Esophagus (tissue), 2 donors: ENCODE measurements at regions not wholly inside any gene's neighbourhood (a gene's known extent, or its start where the extent isn't known, plus 50 kb on each side); places are given as distances from the start of the nearest gene placed in this dataset.

ENCODE experiments used
- H3K27ac ChIP-seq, 2 donors: one replicate each; pipeline ENCODE4 v1.5.1; 2013; ENCODE audit warnings: low read depth in 2 of 2, mild to moderate bottlenecking in 2 of 2, inconsistent platforms in 1 of 2, low read length in 1 of 2, moderate library complexity in 1 of 2
- H3K27me3 ChIP-seq, 2 donors: one replicate each; pipeline ENCODE4 v1.6.1; 2013; ENCODE audit warnings: low read length in 2 of 2, control low read depth in 1 of 2, mild to moderate bottlenecking in 1 of 2; ENCODE audit not compliant: insufficient read depth in 2 of 2, control insufficient read depth in 1 of 2
- H3K36me3 ChIP-seq, 2 donors: one replicate each; pipeline ENCODE4 v1.6.1; 2013; ENCODE audit warnings: low read length in 1 of 2; ENCODE audit not compliant: control insufficient read depth in 2 of 2, insufficient read depth in 2 of 2
- H3K4me1 ChIP-seq, 2 donors: one replicate each; pipeline ENCODE4 v1.6.1; 2013; ENCODE audit warnings: low read length in 1 of 2; ENCODE audit not compliant: control insufficient read depth in 2 of 2, insufficient read depth in 2 of 2
- H3K4me3 ChIP-seq, 2 donors: one replicate each; pipeline ENCODE4 v1.5.1; 2013; ENCODE audit warnings: low read length in 2 of 2, mild to moderate bottlenecking in 2 of 2, low read depth in 1 of 2, moderate library complexity in 1 of 2
- H3K9me3 ChIP-seq, 2 donors: one replicate each; pipeline ENCODE4 v1.6.1; 2013; ENCODE audit warnings: mild to moderate bottlenecking in 2 of 2, low read depth in 1 of 2, low read length in 1 of 2, moderate library complexity in 1 of 2; ENCODE audit not compliant: control insufficient read depth in 2 of 2, insufficient read depth in 1 of 2
- WGBS, 2 donors: extraction: QIAGEN DNeasy Blood & Tissue Kit; methylation state at CpG; one replicate each; pipeline ENCODE4 v1.1.7; 2013; 5-methylcytosine and 5-hydroxymethylcytosine counted together
- donor health status: healthy with polysubstance abuse.
- donor health status: Bipolar disorder and iron deficiency.

- Histone ChIP-seq H3K4me3 (no peak overlapping the region), H3K36me3 (peaks cover 6 to 19% of the 10 kb centered on the region in 2 donors), H3K9me3 (no peaks in the 10 kb centered on the region), H3K27me3 (no peaks in the 10 kb centered on the region), H3K27ac (peak overlapping the region in 1 of 2 donors; percentile 11), H3K4me1 (peaks cover 3 to 8% of the 10 kb centered on the region in 2 donors)
- WGBS, 2 donors: 86 to 88% methylated on average over 16 of the region's 16 CpGs
Observed at GRCh38 chr17:77399319-77399957, 258.7 kb downstream of the SEC14L1 start.

DNA sequence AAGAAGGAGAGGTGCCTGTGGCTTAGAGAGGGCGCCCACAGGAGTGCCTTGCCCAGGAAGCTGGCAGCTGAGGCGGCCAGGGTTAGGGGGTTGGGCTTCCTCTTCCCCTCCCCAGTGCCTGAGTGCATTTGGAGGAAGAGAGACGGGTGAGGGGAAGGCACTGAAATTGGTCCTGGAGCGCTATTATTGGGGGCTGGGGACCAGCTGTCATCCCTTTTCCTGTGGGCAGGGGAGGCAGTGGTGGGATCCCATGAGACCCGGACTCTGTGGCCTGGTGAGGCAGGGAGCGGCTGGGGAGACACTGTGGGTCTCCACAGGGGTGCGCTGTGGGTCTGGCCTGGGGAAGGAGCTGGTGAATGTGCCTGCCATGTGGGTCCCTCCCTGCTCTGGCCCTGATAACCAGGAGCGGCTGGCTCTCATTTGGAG lies 259.7 kb downstream of the SEC14L1 start:
- 56 to 62% methylated on average over 8 of the region's 8 CpGs for WGBS, 2 donors
- peaks cover 6 to 19% of the 10 kb centered on the region in 2 donors for H3K36me3 ChIP-seq
- H3K27me3 ChIP-seq: no peaks in the 10 kb centered on the region
- H3K27ac ChIP-seq: peak overlapping the region; percentile 40 to 69
- no peak overlapping the region for H3K4me3 ChIP-seq
- peaks cover 3 to 7% of the 10 kb centered on the region in 2 donors for H3K4me1 ChIP-seq
- no peaks in the 10 kb centered on the region for H3K9me3 ChIP-seq

DNA sequence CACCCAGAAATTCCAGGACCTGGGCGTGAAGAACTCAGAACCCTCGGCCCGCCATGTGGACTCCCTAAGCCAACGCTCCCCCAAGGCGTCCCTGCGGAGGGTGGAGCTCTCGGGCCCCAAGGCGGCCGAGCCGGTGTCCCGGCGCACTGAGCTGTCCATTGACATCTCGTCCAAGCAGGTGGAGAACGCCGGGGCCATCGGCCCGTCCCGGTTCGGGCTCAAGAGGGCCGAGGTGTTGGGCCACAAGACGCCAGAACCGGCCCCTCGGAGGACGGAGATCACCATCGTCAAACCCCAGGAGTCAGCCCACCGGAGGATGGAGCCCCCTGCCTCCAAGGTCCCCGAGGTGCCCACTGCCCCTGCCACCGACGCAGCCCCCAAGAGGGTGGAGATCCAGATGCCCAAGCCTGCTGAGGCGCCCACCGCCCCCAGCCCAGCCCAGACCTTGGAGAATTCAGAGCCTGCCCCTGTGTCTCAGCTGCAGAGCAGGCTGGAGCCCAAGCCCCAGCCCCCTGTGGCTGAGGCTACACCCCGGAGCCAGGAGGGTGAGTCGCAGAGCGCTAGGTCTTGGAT lies 261.5 kb downstream of the SEC14L1 start:
- peak overlapping the region in 1 of 2 donors; percentile 53 for H3K27ac ChIP-seq
- H3K9me3 ChIP-seq: no peaks in the 10 kb centered on the region
- H3K4me1 ChIP-seq: peaks cover 3 to 8% of the 10 kb centered on the region in 2 donors
- 91% methylated on average over 34 of the region's 34 CpGs for WGBS, 2 donors
- H3K27me3 ChIP-seq: no peaks in the 10 kb centered on the region
- no peak overlapping the region for H3K4me3 ChIP-seq
- H3K36me3 ChIP-seq: peaks cover 6 to 19% of the 10 kb centered on the region in 2 donors

GRCh38 chr17:77403854-77404253 lies 263.1 kb downstream of the SEC14L1 start:
- H3K4me1 ChIP-seq: peaks cover 15 to 23% of the 10 kb centered on the region in 2 donors
- H3K36me3 ChIP-seq: peaks cover 6 to 19% of the 10 kb centered on the region in 2 donors
- H3K27me3 ChIP-seq: no peaks in the 10 kb centered on the region
- no peak overlapping the region for H3K4me3 ChIP-seq
- no peaks in the 10 kb centered on the region for H3K9me3 ChIP-seq
- H3K27ac ChIP-seq: peak overlapping the region; percentile 36 to 53
- WGBS, 2 donors: 69 to 80% methylated on average over 9 of the region's 9 CpGs

DNA sequence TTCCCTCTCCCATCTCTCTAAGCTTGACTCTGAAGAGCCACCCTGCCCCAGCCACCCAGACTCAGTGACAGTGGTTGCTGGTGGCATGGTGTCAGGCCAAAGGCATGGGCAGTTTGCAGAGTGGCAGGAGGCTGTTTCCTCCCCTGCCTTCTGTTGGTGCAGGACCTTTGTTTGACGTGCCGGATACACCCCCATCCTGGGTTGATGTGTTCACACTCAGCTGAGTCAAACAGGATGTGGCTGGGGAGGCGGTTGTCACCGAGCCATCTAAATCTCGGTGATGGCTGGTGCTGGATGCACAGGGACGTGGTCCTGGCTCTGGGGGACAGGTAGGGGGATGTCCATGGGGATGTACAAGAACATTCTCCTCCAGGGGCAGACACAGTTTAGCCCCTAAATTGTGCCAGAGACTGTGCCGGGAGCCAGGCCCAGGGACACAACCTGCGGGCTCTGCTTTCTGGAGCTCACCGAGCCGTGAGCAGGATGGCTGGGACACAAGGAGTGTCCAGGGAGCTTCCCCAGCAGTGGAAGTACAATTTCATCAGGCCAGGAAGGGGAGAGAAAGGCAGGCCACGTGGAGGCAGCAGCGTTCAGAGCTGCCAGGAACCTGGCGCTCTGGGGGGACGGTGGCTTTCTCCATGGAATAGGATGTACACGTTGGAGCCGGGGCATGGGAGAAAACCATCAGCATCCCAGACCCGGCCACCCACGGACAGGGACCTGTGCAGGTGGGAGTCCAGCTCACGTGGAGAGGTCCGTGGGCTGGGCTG lies 264.2 kb downstream of the SEC14L1 start:
- H3K36me3 ChIP-seq: peaks cover 6 to 14% of the 10 kb centered on the region in 2 donors
- peaks cover 17 to 33% of the 10 kb centered on the region in 2 donors for H3K4me1 ChIP-seq
- H3K9me3 ChIP-seq: no peaks in the 10 kb centered on the region
- no peaks in the 10 kb centered on the region for H3K27me3 ChIP-seq
- H3K4me3 ChIP-seq: no peak overlapping the region
- 53 to 56% methylated on average over 20 of the region's 20 CpGs for WGBS, 2 donors
- H3K27ac ChIP-seq: peak overlapping the region; percentile 80 to 84

DNA sequence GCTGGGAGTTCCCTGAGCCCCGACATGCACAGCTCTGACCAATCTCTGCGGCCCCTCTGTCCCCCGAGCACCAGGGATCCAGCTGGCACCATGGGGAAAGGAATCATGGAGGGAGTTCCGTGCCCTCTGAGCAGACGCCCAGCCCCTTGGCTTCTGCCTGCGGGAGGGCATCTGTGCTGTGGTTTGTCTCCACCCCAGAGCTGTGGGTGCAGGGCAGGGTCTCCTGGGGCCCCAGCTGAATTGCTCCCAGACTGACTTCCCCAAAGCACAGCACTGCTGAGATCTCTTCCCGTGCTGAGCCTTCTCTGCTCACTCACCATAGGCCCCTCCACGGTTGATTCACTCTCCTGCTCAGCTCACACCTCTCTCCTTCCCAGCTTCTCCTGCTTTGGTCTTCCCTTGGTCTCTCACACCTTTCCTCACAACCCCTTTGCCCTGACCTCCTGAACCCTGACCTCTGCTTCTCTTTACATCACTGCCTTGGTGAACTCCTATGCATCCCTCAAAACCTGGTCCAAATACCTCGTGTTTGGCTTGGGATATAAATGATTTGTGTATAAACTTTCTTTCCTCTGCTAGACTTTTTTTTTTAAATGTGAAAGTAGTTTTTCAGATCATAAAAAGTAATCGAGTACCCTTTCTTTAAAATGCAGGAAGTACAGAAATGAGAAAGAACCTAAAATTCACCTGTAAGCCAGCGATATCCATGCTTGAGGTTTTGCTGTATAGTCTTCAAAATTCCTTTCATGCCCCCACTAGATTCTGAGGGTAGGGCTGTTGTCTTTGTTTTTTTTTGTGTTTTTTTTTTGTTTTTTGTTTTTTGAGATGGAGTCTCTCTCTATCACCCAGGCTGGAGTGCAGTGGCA lies 265.3 kb downstream of the SEC14L1 start:
- Histone ChIP-seq H3K27me3 (no peaks in the 10 kb centered on the region), H3K9me3 (no peaks in the 10 kb centered on the region), H3K27ac (peak overlapping the region; percentile 80 to 84), H3K4me3 (no peak overlapping the region), H3K4me1 (peaks cover 17 to 37% of the 10 kb centered on the region in 2 donors), H3K36me3 (peaks cover 6 to 14% of the 10 kb centered on the region in 2 donors)
- WGBS, 2 donors: 71 to 72% methylated on average over 11 of the region's 11 CpGs

GRCh38 chr17:77407321-77408277 lies 266.8 kb downstream of the SEC14L1 start:
- no peaks in the 10 kb centered on the region for H3K9me3 ChIP-seq
- H3K36me3 ChIP-seq: peaks cover 5 to 7% of the 10 kb centered on the region in 2 donors
- no peak overlapping the region for H3K4me3 ChIP-seq
- H3K27ac ChIP-seq: peak overlapping the region; percentile 83 to 84
- peaks cover 15 to 37% of the 10 kb centered on the region in 2 donors for H3K4me1 ChIP-seq
- 44 to 68% methylated on average over 10 to 11 of the region's 11 CpGs for WGBS, 2 donors
- H3K27me3 ChIP-seq: no peaks in the 10 kb centered on the region

GRCh38 chr17:77408284-77408683 lies 267.5 kb downstream of the SEC14L1 start:
- H3K27me3 ChIP-seq: no peaks in the 10 kb centered on the region
- H3K27ac ChIP-seq: peak overlapping the region; percentile 83 to 84
- WGBS, 2 donors: 41 to 51% methylated on average over 9 of the region's 9 CpGs
- no peaks in the 10 kb centered on the region for H3K9me3 ChIP-seq
- peaks cover 0 to under 1% of the 10 kb centered on the region in 2 donors for H3K36me3 ChIP-seq
- H3K4me3 ChIP-seq: no peak overlapping the region
- peaks cover 15 to 37% of the 10 kb centered on the region in 2 donors for H3K4me1 ChIP-seq
